ENCODE measurements at regions not wholly inside any gene's neighbourhood (a gene's known extent, or its start where the extent isn't known, plus 50 kb on each side); places are given as distances from the start of the nearest gene placed in this dataset.

DNA sequence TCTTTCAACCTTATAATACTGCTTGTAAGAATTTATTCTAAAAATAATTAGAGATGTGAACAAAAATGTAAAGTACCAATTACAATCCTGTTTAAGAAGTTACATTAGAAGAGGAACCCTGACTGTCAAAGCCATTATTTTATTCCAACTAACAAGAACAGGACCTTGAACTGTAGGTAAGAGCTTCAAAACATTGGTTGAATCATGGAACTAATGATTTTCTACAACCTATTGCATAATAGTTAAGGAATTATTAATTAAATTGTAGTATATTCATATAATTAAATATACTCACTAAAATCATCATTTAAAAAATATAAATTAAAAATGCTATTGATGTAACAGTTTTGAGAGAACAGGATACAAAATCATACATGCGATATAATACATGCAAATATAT, 649.4 kb upstream of the KIRREL3 start:
- DNase-seq (ENCODE audit: insufficient read length) (no peak), FAIRE-seq (no peak)
- TF ChIP-seq TAF1 (IDR thresholded peaks at IDR 0.05; ENCODE audit: borderline replicate concordance, low read depth, low read length) (no peak), POLR2AphosphoS5 (IDR thresholded peaks at IDR 0.05; ENCODE audit: low read depth, low read length) (no peak), POLR2A (IDR thresholded peaks at IDR 0.05; ENCODE audit: low read depth, low read length) (no peak)

DNA sequence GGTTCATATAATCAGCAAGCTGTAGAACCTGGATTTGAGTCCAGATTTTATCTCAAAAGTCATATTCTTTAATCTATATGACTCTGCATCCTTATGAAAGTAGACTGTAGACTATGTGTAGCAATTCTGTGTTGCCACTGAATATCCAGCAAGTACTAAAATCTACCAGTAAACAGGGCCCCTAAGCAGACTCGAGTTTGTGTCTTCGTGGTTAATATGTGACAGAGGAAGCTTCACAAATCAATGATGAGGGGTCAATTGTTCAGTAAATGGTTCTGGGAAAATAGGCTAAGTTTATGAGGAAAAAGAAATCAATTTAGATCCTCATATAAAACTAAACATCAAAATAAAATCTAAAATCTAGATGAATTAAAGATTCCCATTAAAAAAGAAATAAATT, 648.5 kb upstream of the KIRREL3 start:
- FAIRE-seq: no peak
- TF ChIP-seq POLR2AphosphoS5 (IDR thresholded peaks at IDR 0.05; ENCODE audit: low read depth, low read length) (no peak), TAF1 (IDR thresholded peaks at IDR 0.05; ENCODE audit: borderline replicate concordance, low read depth, low read length) (no peak), POLR2A (IDR thresholded peaks at IDR 0.05; ENCODE audit: low read depth, low read length) (no peak)
- DNase-seq (ENCODE audit: insufficient read length): no peak

DNA sequence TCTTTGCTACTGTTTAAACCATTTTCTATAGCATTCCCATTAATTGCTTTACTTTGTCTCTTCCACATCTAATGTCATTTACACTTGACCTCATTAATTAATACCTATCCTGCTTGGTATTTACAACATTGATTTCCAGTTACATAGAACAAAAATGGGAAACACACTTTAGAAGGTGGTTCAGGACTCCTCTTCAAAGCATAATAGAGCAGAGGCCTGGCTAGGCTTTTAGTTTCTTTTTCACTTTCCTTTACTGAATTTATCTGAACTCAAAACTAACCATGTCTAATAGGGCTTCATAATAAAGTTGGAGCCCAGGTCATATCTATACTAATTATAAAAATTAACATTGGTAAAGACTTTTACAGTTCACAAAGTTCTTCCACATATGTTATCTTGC, 648.0 kb upstream of the KIRREL3 start:
- FAIRE-seq: no peak
- DNase-seq (ENCODE audit: insufficient read length): no peak
- TF ChIP-seq POLR2AphosphoS5 (IDR thresholded peaks at IDR 0.05; ENCODE audit: low read depth, low read length): no peak
- no peak for TF ChIP-seq POLR2A (IDR thresholded peaks at IDR 0.05; ENCODE audit: low read depth, low read length)
- no peak for TF ChIP-seq TAF1 (IDR thresholded peaks at IDR 0.05; ENCODE audit: borderline replicate concordance, low read depth, low read length)

DNA sequence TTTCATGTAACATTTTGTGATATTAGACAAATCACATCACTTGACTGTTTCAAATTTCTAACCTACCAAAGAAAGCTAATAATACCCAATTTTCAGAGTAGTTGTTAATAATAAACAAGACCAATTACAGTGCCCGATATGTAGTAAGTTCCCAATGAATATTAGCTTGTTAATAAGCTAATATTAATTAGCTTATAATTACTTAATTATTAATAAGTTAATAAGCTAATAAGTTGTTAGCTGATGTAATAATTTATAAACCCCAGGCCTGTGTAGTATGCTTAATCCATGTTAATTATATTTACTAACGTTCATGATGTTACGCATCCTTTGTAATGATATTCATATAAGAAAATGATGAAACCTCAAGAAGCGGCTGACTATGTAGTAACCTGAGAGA, 643.8 kb upstream of the KIRREL3 start:
- no peak for DNase-seq (ENCODE audit: insufficient read length)
- no peak for TF ChIP-seq POLR2AphosphoS5 (IDR thresholded peaks at IDR 0.05; ENCODE audit: low read depth, low read length)
- no peak for TF ChIP-seq TAF1 (IDR thresholded peaks at IDR 0.05; ENCODE audit: borderline replicate concordance, low read depth, low read length)
- no peak for TF ChIP-seq POLR2A (IDR thresholded peaks at IDR 0.05; ENCODE audit: low read depth, low read length)
- no peak for FAIRE-seq

DNA sequence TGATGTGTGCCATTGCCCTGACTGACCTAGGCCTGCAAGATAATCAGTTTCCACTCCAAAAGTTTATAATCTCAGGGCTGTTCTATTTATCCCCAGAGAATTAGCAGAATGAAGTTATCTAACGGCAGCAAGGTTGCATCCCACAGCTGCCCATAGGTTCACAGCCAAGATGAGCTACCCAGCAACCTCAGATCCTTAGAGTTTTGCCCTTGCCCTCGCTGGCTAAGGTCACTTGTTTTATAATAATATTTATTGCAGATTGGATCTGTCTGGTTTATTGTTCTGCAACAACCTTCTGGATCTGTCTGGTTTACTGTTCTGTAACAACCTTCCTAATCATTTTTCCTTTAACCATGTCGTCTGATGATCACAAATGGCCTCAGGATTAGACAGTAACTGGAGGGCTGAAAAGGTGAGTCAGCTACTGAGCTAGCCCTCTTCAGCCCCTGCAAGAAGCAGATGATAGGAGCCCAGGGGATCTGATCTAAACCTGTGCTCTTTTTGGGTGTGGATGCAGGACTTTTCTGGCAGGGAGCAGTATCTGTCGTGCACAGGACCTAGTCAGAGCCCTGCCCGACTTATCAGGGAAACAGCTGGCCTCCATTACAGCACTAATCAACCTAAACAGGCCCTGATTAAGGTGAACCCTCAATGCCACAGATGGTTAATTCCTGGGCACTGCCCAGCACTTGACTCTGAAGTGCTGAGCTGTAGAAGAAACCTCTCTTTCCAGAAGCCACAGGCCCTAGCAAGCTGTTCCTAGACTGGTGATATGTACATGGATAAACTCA, 642.9 kb upstream of the KIRREL3 start:
- DNase-seq (ENCODE audit: insufficient read length) (no peak), FAIRE-seq (no peak)
- TF ChIP-seq TAF1 (IDR thresholded peaks at IDR 0.05; ENCODE audit: borderline replicate concordance, low read depth, low read length) (no peak), POLR2A (IDR thresholded peaks at IDR 0.05; ENCODE audit: low read depth, low read length) (no peak), POLR2AphosphoS5 (IDR thresholded peaks at IDR 0.05; ENCODE audit: low read depth, low read length) (no peak)

DNA sequence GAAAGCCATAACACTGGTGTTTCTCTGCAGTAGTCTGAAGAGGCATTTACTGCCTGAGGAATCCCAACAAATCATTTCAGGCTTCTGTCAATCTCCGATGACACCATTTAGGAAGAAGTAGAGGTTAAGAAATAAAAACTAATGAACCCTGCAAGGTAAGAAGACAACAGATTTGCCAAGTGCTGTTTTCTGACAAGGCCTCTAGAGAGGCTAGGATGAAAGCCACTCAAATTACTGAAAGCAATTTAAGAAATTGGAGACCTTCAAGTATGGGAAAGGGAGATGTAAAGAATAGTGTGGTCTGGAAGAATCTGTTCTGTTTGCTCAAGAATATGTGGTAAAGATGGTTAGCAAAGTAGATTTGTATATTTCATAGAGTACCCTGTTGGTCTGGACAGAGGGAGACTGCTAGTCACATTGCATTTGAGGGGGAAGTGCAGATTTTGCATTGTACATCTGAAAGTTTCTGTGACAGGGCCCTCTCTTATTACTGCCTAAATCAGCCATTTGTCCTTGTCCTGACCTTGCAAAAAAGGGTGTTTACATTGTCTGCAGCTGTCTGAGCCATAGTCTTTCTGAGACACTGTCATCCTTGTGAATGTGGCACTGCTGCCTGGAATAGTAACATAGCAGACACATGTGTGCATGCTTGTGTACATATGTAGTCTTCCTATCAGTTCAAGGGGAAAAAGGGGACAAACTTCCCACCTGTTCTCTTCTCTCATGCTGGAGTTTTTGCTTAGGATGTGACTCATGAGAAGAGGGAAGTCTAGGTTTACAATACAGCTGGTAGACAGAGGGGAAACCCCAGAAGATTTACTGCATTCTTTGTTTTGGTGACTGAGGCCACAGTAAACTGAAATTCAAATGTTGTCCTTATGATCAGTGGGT, 640.2 kb upstream of the KIRREL3 start:
- TF ChIP-seq POLR2AphosphoS5 (IDR thresholded peaks at IDR 0.05; ENCODE audit: low read depth, low read length) (no peak), POLR2A (IDR thresholded peaks at IDR 0.05; ENCODE audit: low read depth, low read length) (no peak), TAF1 (IDR thresholded peaks at IDR 0.05; ENCODE audit: borderline replicate concordance, low read depth, low read length) (no peak)
- no peak for FAIRE-seq
- DNase-seq (ENCODE audit: insufficient read length): no peak

DNA sequence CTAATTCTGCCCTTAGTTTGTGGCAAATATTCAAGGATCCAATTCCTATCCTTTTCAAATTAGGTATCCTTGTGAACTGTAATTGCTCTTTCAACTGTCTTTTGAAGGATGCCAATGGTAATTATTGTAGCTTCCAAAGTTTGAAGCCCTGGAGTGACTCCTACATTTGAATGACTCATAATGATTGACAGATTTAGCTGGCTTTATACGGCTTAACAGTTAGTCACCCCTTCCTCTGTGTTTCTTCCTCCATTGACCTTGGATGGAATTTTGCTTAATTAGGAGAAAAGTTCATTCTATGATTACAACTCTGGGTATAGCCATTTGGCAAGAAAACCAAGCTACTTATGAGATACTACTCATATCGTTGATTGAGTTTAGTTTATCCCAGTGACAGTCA, 639.3 kb upstream of the KIRREL3 start:
- no peak for DNase-seq (ENCODE audit: insufficient read length)
- TF ChIP-seq POLR2A (IDR thresholded peaks at IDR 0.05; ENCODE audit: low read depth, low read length) (no peak), TAF1 (IDR thresholded peaks at IDR 0.05; ENCODE audit: borderline replicate concordance, low read depth, low read length) (no peak), POLR2AphosphoS5 (IDR thresholded peaks at IDR 0.05; ENCODE audit: low read depth, low read length) (no peak)
- no peak for FAIRE-seq

DNA sequence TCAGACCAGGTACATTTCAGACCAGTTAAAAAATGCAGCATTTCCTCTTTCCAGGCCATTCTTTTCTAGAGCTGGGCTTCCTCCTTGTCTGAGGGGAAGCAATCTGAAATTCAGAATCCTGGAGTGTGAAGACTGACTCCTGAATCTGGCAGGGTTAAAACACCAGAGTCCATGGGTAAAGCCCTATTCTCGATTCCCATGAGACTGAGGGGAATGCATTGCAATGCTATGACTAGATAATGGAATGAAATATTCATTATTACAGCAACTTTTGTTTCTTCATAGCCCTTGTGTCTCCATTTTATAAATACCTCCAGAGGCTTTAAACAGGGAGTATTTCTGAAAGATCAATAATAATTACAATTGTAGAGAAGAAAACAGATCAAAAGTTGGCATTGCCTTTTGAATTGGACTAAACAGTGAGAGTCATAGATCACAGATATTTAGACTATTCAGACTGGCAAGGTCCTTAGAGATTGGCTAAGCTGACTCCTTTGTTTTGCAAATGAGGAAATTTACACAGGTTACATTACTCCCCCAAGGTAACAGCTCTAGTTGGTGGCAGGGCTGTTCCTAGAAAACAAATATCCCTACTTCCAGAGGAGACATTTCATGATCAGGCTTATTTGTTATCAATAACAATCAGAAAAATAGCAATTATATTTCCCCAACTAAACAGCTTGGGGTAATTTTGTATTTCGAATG, 632.6 kb upstream of the KIRREL3 start:
- TF ChIP-seq TAF1 (IDR thresholded peaks at IDR 0.05; ENCODE audit: borderline replicate concordance, low read depth, low read length): no peak
- TF ChIP-seq POLR2A (IDR thresholded peaks at IDR 0.05; ENCODE audit: low read depth, low read length): no peak
- no peak for TF ChIP-seq POLR2AphosphoS5 (IDR thresholded peaks at IDR 0.05; ENCODE audit: low read depth, low read length)
- no peak for FAIRE-seq
- DNase-seq (ENCODE audit: insufficient read length): no peak

DNA sequence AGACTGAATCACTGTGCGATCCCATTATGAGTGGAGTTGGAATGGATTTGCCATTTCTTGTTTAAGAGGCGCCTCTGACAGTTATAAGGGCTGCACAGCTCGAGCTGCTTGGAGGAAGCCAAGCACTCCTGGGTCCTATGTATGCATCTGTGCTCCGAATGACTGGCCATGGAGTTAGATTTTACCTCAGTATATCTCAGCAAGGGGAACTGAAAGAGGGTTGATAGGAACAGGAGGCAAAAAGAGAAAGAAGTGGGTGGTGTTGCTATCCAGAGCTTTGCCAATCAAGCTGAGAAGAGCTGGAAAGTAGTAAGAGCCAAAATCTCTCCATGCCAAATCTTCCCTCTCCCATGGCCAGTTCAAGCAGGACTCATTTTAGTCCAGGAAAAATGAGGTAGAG, 632.0 kb upstream of the KIRREL3 start:
- TF ChIP-seq POLR2A (IDR thresholded peaks at IDR 0.05; ENCODE audit: low read depth, low read length): no peak
- DNase-seq (ENCODE audit: insufficient read length): no peak

DNA sequence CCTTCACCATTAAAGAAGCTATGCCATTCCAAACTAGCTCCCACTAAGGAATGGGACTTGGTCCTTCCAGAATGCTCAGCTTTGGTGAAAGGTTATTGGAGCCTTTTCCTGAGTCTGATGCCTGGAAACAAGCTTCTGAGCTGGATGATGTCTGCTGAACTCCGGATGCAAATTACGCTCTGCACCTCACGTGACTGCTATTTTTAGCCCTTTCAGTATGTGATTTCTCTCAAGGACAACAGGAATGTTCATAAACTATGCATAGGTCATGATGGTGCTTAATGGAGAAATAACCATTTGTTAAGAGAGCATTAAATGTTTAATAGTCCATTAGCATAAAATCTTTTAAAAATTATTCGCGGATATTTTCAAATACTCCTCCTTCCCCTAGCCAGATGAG, 631.4 kb upstream of the KIRREL3 start:
- no peak for FAIRE-seq

More for the DNA sequence above, 632.0 kb upstream of the KIRREL3 start:
- FAIRE-seq: no peak

DNA sequence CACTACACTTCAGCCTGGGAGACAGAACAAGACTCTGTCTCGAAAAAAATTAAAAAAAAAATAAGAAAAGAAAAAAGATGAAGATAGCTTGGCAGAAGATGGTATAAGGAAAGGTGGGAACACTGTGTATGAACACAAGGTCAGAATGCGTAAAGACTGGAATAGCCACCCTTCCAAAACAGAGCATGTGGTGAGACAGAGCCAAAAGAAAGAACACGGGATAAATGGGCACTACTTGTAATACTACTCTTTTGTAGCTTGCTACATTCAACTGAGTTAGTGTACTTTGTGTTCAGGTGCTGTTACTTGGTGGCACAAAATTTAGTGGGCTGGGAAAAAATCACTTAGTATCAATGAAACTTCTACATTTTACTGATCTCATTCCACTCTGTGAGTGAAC, 628.6 kb upstream of the KIRREL3 start:
- DNase-seq (ENCODE audit: insufficient read length): no peak
- no peak for TF ChIP-seq TAF1 (IDR thresholded peaks at IDR 0.05; ENCODE audit: borderline replicate concordance, low read depth, low read length)
- TF ChIP-seq POLR2AphosphoS5 (IDR thresholded peaks at IDR 0.05; ENCODE audit: low read depth, low read length): no peak
- TF ChIP-seq POLR2A (IDR thresholded peaks at IDR 0.05; ENCODE audit: low read depth, low read length): no peak
- FAIRE-seq: no peak

More for the DNA sequence above, 631.4 kb upstream of the KIRREL3 start:
- TF ChIP-seq POLR2A (IDR thresholded peaks at IDR 0.05; ENCODE audit: low read depth, low read length) (no peak), POLR2AphosphoS5 (IDR thresholded peaks at IDR 0.05; ENCODE audit: low read depth, low read length) (no peak), TAF1 (IDR thresholded peaks at IDR 0.05; ENCODE audit: borderline replicate concordance, low read depth, low read length) (no peak)
- no peak for DNase-seq (ENCODE audit: insufficient read length)
